GM12865 (cell line): ENCODE measurements at regions not wholly inside any gene's neighbourhood (a gene's known extent, or its start where the extent isn't known, plus 50 kb on each side); places are given as distances from the start of the nearest gene placed in this dataset.

ENCODE experiments used
- DNase-seq: peaks from one replicate; pipeline ENCODE4 v3.0.0; 2010; ENCODE audit warnings: low read depth
- H3K4me3 ChIP-seq: 2 replicates; pipeline ENCODE4 v1.5.1; 2011; ENCODE audit warnings: mild to moderate bottlenecking, low read depth, low read length, control low read depth
- TF ChIP-seq, protein P1 (sequence below): IDR thresholded peaks from 2 replicates; pipeline ENCODE4 v1.5.1; 2011; ENCODE audit warnings: low read length, control low read depth, low read depth, inconsistent platforms; ENCODE audit not compliant: insufficient read depth; ENCODE audit errors: missing control alignments

DNA sequence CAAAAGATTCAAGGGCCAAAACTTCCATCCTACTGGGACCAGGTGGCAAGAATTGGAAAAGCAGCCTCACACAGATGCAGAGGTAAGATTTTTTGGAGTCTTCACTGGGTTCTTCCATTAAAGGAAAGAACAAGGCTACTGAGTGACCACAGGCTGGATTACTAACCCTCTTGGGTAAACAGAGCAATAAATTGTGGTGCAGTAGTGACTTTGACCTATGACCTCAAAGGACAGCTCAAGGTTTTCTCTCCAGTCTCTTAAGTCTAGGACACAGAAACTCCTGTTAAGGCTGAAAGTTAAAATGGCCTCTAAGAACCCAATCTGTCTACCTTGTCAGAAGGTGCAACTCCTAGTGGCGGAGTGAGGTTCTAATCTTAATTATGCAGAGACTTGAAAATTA is 464.9 kb downstream of the SMARCA1 start:
- no peak overlapping the region for H3K4me3 ChIP-seq
- DNase-seq = no peak
- TF ChIP-seq, protein P1, sequence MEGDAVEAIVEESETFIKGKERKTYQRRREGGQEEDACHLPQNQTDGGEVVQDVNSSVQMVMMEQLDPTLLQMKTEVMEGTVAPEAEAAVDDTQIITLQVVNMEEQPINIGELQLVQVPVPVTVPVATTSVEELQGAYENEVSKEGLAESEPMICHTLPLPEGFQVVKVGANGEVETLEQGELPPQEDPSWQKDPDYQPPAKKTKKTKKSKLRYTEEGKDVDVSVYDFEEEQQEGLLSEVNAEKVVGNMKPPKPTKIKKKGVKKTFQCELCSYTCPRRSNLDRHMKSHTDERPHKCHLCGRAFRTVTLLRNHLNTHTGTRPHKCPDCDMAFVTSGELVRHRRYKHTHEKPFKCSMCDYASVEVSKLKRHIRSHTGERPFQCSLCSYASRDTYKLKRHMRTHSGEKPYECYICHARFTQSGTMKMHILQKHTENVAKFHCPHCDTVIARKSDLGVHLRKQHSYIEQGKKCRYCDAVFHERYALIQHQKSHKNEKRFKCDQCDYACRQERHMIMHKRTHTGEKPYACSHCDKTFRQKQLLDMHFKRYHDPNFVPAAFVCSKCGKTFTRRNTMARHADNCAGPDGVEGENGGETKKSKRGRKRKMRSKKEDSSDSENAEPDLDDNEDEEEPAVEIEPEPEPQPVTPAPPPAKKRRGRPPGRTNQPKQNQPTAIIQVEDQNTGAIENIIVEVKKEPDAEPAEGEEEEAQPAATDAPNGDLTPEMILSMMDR = no peak

DNA sequence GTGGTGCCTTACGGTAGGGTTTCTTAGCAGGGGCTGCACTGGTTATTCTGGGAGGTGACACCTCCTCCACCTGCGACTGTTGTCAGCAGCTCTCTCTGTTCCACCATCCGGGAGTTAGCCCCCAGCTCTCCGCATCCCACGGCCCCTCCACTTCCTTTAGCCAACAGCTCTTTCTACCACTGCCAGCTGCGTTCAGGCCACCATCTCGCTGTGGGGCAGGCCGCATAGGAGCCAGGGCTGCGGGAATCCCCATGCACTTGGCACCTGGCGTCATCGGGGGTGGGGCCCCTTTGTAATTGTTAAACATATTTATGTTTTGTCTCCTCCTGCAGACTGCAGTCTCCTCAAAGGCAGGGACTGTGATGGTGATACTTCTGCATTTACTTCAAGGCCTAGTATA is 480.2 kb downstream of the SMARCA1 start:
- no peak overlapping the region for H3K4me3 ChIP-seq
- DNase-seq = no peak
- TF ChIP-seq, protein P1 = no peak

DNA sequence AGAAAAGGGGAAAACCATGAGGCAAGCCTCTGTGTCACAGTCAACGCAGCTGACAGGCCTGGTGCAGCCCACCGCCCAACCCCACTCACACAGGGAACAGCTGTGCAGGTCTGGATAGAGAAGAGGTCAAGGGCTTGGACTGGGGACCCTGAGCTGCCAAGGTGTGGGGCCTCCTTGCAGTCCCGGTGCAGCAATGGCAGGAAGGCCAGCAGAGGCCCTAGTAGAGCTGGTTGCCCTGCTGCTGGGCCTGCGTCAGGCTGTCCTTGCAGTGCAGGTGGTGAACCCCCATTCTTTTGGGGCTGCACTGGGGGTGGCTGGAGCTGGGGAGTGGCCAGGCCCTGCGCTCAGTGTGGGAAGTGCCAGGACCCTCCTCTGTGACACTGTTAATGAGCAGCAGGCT is 482.0 kb downstream of the SMARCA1 start:
- no peak for DNase-seq
- H3K4me3 ChIP-seq = no peak overlapping the region
- TF ChIP-seq, protein P1 = no peak

DNA sequence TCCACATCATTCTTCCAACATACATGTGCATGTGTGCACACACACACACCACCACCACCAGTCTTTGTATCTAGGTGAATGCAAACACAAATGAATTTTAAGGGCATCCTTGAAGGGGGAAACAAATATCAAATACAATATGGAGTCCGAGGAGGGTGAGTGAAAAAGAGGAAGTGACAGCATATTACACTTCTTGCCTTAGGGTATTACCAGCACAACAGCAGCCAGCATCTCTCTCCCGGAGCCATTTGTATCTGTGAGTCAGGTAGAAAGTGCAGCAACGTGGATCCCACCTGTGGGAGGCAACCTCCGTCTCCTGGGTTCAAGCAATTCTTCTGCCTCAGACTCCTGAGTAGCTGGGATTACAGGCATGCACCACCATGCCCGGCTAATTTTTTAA is 483.2 kb downstream of the SMARCA1 start:
- H3K4me3 ChIP-seq = no peak overlapping the region
- no peak for DNase-seq
- TF ChIP-seq, protein P1 = no peak

DNA sequence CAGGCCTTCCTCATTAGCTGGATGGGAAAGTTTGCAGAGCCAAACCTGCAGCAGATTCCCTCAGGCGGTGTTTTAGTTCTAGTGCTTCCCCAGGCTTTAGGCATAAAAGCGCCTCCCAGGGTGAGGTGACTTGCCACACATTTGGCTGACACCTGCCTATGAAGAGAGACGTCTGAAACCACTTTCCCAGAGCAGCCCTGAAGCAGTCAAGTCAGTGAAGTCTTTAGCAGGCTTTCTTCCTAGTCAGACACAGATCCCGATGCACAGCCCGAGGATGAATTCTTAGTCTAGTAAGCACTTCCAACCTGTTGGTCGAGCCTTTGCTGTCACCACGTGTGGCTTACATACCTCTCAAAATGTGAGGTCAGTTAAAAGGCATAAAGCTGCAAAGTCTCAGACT is 484.1 kb downstream of the SMARCA1 start:
- H3K4me3 ChIP-seq = no peak overlapping the region
- TF ChIP-seq, protein P1 = no peak
- no peak for DNase-seq

DNA sequence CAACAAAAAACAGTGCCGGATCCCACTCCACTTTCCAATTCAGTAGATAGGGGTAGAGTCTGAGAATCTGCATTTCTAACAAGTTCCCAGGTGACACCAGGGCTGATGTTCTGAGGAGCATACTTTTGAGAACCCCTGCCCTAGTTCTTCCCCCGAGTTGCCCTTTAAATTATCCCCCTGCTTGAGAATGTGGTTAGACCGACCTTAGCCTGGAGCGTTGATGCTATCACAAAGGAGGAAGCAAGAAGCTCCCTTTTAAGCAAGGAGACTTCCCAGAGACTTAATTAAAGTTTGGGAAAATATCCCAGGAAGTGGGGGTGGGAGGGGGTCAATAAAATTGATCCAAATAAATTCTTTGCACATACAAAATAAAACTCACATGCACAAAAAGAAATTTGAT is 485.9 kb downstream of the SMARCA1 start:
- TF ChIP-seq, protein P1 = no peak
- no peak overlapping the region for H3K4me3 ChIP-seq
- DNase-seq = no peak

DNA sequence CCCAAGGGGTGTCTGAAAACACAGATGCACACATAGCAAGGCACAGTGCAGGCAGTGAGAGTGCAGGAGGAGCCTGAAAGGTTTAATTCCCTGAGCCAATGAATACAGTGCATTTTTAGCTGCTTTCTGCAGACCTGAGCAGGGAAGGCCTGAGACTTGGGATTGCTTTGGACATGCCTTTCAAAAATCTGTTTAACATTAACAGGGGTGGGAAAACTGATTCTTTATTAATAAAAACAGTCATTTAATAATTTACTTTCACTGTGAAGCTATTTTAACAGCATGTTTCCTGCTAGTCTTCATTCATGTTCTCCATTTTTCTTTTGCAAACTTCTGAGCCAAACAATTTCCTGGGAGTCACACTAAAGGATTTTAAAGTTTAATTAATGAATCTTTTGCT is 488.1 kb downstream of the SMARCA1 start:
- TF ChIP-seq, protein P1 = no peak
- no peak overlapping the region for H3K4me3 ChIP-seq
- DNase-seq = no peak
